Upper lobe of right lung (tissue), 1 donor: ENCODE measurements at regions not wholly inside any gene's neighbourhood (a gene's known extent, or its start where the extent isn't known, plus 50 kb on each side); places are given as distances from the start of the nearest gene placed in this dataset.

Source experiments
- ATAC-seq: fragments of 200-7000 bp; cut with Tn5 transposase; one replicate; pipeline ENCODE4 v1.9.1; 2020; ENCODE audit warnings: mild to moderate bottlenecking, moderate library complexity
- DNase-seq: peaks from one replicate; pipeline ENCODE4 v3.0.0-alpha.2; 2020
- H3K27ac ChIP-seq: fragments of 200-600 bp; one replicate; pipeline ENCODE4 v1.8.0; 2022
- H3K27me3 ChIP-seq: fragments of 200-600 bp; one replicate; pipeline ENCODE4 v1.8.0; 2022; ENCODE audit warnings: mild to moderate bottlenecking
- H3K36me3 ChIP-seq: fragments of 200-600 bp; one replicate; pipeline ENCODE4 v1.8.0; 2022
- H3K4me1 ChIP-seq: fragments of 200-600 bp; one replicate; pipeline ENCODE4 v1.8.0; 2022
- H3K4me3 ChIP-seq: fragments of 200-600 bp; one replicate; pipeline ENCODE4 v1.8.0; 2022; ENCODE audit warnings: mild to moderate bottlenecking
- H3K9me3 ChIP-seq: fragments of 200-600 bp; one replicate; pipeline ENCODE4 v1.8.0; 2022
- CTCF ChIP-seq: fragments of 200-600 bp; IDR thresholded peaks from one replicate; pipeline ENCODE4 v1.8.0; 2022; ENCODE audit warnings: antibody characterized with exemption
- intact Hi-C: fragments of 100-400 bp; cut with DNase I; formaldehyde crosslinking; loops from one replicate; pipeline ENCODE4 v1.11.0; 2022
- donor health status: DM: no; HTN: yes; CAD: no; lungs with severe emphysema.

GRCh38 chr4:62256479-62256878 lies 1056.4 kb downstream of the ADGRL3 start:
- no peaks in the 10 kb centered on the region for H3K27me3 ChIP-seq
- ATAC-seq (no peak), DNase-seq (no peak)
- no peak overlapping the region for H3K4me3 ChIP-seq
- H3K9me3 ChIP-seq = no peaks in the 10 kb centered on the region
- TF ChIP-seq CTCF = no peak
- intact Hi-C loops = no loop called here
- H3K36me3 ChIP-seq = no peaks in the 10 kb centered on the region
- H3K27ac ChIP-seq = no peak overlapping the region
- H3K4me1 ChIP-seq = no peaks in the 10 kb centered on the region

- H3K27me3 ChIP-seq = no peaks in the 10 kb centered on the region
- intact Hi-C loops = no loop called here
- H3K4me1 ChIP-seq = no peaks in the 10 kb centered on the region
- TF ChIP-seq CTCF = no peak
- ATAC-seq = no peak
- H3K27ac ChIP-seq = no peak overlapping the region
- no peak overlapping the region for H3K4me3 ChIP-seq
- no peaks in the 10 kb centered on the region for H3K36me3 ChIP-seq
- H3K9me3 ChIP-seq = no peaks in the 10 kb centered on the region
- no peak for DNase-seq
Observed at GRCh38 chr4:62252728-62253127, 1052.6 kb downstream of the ADGRL3 start.

DNA sequence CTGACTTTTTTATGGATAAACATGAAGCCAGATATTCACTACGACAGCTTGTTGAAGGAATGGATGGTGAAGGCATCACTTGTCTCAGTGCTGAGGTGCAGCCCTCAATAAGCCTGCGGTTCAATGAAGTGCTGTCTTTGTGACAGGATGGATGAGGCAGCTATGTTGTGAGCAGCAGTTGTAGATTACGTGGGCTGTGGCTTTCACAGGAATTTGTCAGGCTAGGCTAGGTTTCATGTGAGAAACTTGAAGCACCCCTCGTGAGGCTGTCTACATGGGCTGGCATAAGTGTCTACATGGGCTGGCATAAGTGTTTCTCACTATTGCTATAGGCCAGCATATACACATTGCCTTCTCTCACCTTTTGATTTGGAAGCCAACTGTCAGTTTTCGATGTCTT lies 1050.0 kb downstream of the ADGRL3 start:
- no peak for DNase-seq
- H3K27me3 ChIP-seq = no peaks in the 10 kb centered on the region
- no peak for TF ChIP-seq CTCF
- no peak overlapping the region for H3K4me3 ChIP-seq
- no peak for ATAC-seq
- H3K4me1 ChIP-seq = no peaks in the 10 kb centered on the region
- no peak overlapping the region for H3K27ac ChIP-seq
- intact Hi-C loops = no loop called here
- no peaks in the 10 kb centered on the region for H3K9me3 ChIP-seq
- no peaks in the 10 kb centered on the region for H3K36me3 ChIP-seq

GRCh38 chr4:62243895-62244294 lies 1043.8 kb downstream of the ADGRL3 start:
- Histone ChIP-seq H3K4me1 (no peaks in the 10 kb centered on the region), H3K4me3 (no peak overlapping the region), H3K27me3 (no peaks in the 10 kb centered on the region), H3K36me3 (no peaks in the 10 kb centered on the region), H3K9me3 (no peaks in the 10 kb centered on the region), H3K27ac (no peak overlapping the region)
- ATAC-seq (no peak), DNase-seq (no peak)
- intact Hi-C loops = no loop called here
- TF ChIP-seq CTCF = no peak

DNA sequence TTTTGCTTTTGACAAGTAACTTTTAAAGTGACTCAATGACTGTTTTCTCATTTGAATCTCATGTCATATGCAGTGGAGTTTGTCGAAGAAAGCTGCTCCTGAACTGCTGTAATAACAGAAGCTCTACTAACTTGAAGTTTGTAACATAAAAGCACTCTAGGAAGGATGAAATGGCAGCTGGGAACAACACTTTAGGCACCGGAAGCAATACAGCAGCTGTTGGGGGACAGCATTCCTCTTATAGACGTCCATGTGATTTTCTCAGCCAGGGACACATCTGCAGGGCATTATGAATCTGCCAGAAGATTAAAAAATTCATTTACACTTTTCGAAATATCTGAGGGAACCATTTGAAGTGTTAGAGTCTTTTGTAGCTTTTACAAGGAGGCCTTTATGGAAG lies 1035.8 kb downstream of the ADGRL3 start:
- no peak for TF ChIP-seq CTCF
- no peak overlapping the region for H3K27ac ChIP-seq
- H3K4me3 ChIP-seq = no peak overlapping the region
- no peaks in the 10 kb centered on the region for H3K27me3 ChIP-seq
- H3K9me3 ChIP-seq = no peaks in the 10 kb centered on the region
- H3K4me1 ChIP-seq = no peaks in the 10 kb centered on the region
- ATAC-seq = no peak
- no peak for DNase-seq
- H3K36me3 ChIP-seq = no peaks in the 10 kb centered on the region
- intact Hi-C loops = no loop called here

GRCh38 chr4:62232814-62233213 lies 1032.7 kb downstream of the ADGRL3 start:
- Histone ChIP-seq H3K27ac (no peak overlapping the region), H3K36me3 (no peaks in the 10 kb centered on the region), H3K4me1 (no peaks in the 10 kb centered on the region), H3K9me3 (no peaks in the 10 kb centered on the region), H3K4me3 (no peak overlapping the region), H3K27me3 (no peaks in the 10 kb centered on the region)
- intact Hi-C loops = no loop called here
- DNase-seq (no peak), ATAC-seq (no peak)
- TF ChIP-seq CTCF = no peak
